Breast epithelium (tissue), 3 donors: ENCODE measurements at regions not wholly inside any gene's neighbourhood (a gene's known extent, or its start where the extent isn't known, plus 50 kb on each side); places are given as distances from the start of the nearest gene placed in this dataset.

Experiments
- POLR2A ChIP-seq: fragments of 450-650 bp; IDR thresholded peaks from one replicate; pipeline ENCODE4 v1.6.1; 2016; ENCODE audit warnings: antibody characterized with exemption, mild to moderate bottlenecking, moderate library complexity
- POLR2AphosphoS5 ChIP-seq, 3 donors: sonication (generic); formaldehyde crosslinking; IDR thresholded peaks; one replicate each; pipeline ENCODE4 v1.6.1; 2017; ENCODE audit warnings: antibody characterized with exemption in 3 of 3
- TF ChIP-seq, protein P1 (sequence below), 3 donors: fragments of 450-650 bp; IDR thresholded peaks; one replicate each; pipeline ENCODE4 v1.5.1; 2016 to 2017; ENCODE audit warnings: antibody characterized with exemption in 3 of 3, mild to moderate bottlenecking in 3 of 3, moderate library complexity in 3 of 3

- TF ChIP-seq POLR2AphosphoS5 (IDR thresholded peaks at IDR 0.05): no peak
- TF ChIP-seq, protein P1, sequence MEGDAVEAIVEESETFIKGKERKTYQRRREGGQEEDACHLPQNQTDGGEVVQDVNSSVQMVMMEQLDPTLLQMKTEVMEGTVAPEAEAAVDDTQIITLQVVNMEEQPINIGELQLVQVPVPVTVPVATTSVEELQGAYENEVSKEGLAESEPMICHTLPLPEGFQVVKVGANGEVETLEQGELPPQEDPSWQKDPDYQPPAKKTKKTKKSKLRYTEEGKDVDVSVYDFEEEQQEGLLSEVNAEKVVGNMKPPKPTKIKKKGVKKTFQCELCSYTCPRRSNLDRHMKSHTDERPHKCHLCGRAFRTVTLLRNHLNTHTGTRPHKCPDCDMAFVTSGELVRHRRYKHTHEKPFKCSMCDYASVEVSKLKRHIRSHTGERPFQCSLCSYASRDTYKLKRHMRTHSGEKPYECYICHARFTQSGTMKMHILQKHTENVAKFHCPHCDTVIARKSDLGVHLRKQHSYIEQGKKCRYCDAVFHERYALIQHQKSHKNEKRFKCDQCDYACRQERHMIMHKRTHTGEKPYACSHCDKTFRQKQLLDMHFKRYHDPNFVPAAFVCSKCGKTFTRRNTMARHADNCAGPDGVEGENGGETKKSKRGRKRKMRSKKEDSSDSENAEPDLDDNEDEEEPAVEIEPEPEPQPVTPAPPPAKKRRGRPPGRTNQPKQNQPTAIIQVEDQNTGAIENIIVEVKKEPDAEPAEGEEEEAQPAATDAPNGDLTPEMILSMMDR (IDR thresholded peaks at IDR 0.05): no peak
- TF ChIP-seq POLR2A: no peak
Measured at GRCh38 chr15:57890878-57891277, 174.6 kb downstream of the ALDH1A2 start.
